ENCODE measurements at regions not wholly inside any gene's neighbourhood (a gene's known extent, or its start where the extent isn't known, plus 50 kb on each side); places are given as distances from the start of the nearest gene placed in this dataset.
"Not testable (repeated sequence)": the region's sequence is repeated elsewhere in the genome, so short reads cannot be mapped to it uniquely, and the experiment has no call there.

GRCh38 chr1:30204916-30205315, 518.5 kb downstream of the MATN1 start:
- TF ChIP-seq POLR2A, POLR2AphosphoS5 (IDR thresholded peaks at IDR 0.05; ENCODE audit: low read depth, low read length): not testable (repeated sequence)
